ENCODE measurements at regions not wholly inside any gene's neighbourhood (a gene's known extent, or its start where the extent isn't known, plus 50 kb on each side); places are given as distances from the start of the nearest gene placed in this dataset.
"Not testable (repeated sequence)": the region's sequence is repeated elsewhere in the genome, so short reads cannot be mapped to it uniquely, and the experiment has no call there.

GRCh38 chr6:26863641-26864040 lies 204.1 kb upstream of the ZNF322 start:
- TF ChIP-seq CTCF (optimal IDR thresholded peaks at IDR 0.05 in 1 of 3, IDR thresholded peaks at IDR 0.05 in 1 of 3, conservative IDR thresholded peaks at IDR 0.05 in 1 of 3; ENCODE audit: extremely low read depth in 1 of 3, insufficient read depth in 2 of 3, low read length in 3 of 3); EZH2 (IDR thresholded peaks at IDR 0.05; ENCODE audit: low read length): not testable (repeated sequence)
